ENCODE measurements at regions not wholly inside any gene's neighbourhood (a gene's known extent, or its start where the extent isn't known, plus 50 kb on each side); places are given as distances from the start of the nearest gene placed in this dataset.

DNA sequence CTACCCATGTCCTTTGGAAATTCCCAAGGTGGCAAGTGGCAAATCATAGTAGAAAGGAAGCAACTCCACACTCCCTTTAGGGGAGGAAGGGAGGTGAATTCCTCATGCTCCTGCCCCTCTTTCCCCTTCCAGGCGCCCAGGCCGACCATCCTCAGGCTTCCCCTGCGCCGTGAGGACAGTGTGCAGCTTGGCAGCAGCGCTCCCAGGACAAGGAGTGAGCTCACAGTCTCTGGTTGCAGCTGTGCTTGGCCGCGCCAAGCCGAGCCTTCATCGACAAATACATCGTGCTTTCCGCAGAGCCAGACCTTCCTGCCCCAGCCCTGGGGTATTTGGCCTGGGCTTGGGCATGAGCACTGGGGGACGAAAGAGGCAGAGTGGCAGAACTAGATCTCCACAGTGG is 112.6 kb downstream of the ENGASE start:
- TF ChIP-seq, protein P1, sequence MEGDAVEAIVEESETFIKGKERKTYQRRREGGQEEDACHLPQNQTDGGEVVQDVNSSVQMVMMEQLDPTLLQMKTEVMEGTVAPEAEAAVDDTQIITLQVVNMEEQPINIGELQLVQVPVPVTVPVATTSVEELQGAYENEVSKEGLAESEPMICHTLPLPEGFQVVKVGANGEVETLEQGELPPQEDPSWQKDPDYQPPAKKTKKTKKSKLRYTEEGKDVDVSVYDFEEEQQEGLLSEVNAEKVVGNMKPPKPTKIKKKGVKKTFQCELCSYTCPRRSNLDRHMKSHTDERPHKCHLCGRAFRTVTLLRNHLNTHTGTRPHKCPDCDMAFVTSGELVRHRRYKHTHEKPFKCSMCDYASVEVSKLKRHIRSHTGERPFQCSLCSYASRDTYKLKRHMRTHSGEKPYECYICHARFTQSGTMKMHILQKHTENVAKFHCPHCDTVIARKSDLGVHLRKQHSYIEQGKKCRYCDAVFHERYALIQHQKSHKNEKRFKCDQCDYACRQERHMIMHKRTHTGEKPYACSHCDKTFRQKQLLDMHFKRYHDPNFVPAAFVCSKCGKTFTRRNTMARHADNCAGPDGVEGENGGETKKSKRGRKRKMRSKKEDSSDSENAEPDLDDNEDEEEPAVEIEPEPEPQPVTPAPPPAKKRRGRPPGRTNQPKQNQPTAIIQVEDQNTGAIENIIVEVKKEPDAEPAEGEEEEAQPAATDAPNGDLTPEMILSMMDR (IDR thresholded peaks at IDR 0.05 in 8 of 11, conservative IDR thresholded peaks at IDR 0.05 in 3 of 11) = no peak
- TF ChIP-seq POLR2AphosphoS5 (IDR thresholded peaks at IDR 0.05) = no peak
